HG02973 (cell line): ENCODE measurements at regions not wholly inside any gene's neighbourhood (a gene's known extent, or its start where the extent isn't known, plus 50 kb on each side); places are given as distances from the start of the nearest gene placed in this dataset.

ENCODE experiments used
- ATAC-seq: cut with Tn5 transposase; IDR thresholded peaks from one replicate; pipeline ENCODE4 v1.9.1; 2021; ENCODE audit warnings: moderate library complexity; ENCODE audit not compliant: unreplicated experiment

GRCh38 chr1:172973424-172973823 lies 77.3 kb downstream of the TNFSF18 start:
- ATAC-seq = no peak

- no peak for ATAC-seq
These were observed 74.3 kb downstream of the TNFSF18 start for GRCh38 chr1:172976222-172977041.

- ATAC-seq = no peak
These were observed 73.3 kb downstream of the TNFSF18 start for GRCh38 chr1:172977296-172978017.

GRCh38 chr1:172978595-172978994 lies 72.1 kb downstream of the TNFSF18 start:
- no peak for ATAC-seq

GRCh38 chr1:172979828-172980227 lies 70.9 kb downstream of the TNFSF18 start:
- no peak for ATAC-seq

GRCh38 chr1:172980456-172980855 lies 70.3 kb downstream of the TNFSF18 start:
- ATAC-seq = no peak

GRCh38 chr1:172980971-172981370 lies 69.8 kb downstream of the TNFSF18 start:
- ATAC-seq = no peak
